ENCODE measurements at regions not wholly inside any gene's neighbourhood (a gene's known extent, or its start where the extent isn't known, plus 50 kb on each side); places are given as distances from the start of the nearest gene placed in this dataset.

DNA sequence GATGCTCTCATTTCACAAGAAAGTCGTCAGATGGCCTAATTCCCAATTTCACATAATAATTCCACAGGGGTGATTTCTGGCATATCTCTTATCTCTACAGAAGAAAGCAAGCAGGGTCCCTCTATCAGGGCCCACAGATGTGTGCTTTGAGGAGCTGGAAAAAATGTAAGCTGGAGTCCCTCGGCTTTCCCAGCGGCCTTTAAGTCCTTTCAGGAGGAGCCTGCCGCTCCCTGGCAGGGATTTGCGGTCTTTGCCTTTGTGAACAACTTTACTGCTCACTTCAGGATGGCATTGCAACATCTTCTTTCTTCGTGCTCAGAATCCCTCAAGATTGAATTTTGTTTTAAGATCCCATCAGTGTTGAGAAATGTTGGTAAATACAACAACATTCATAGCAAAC lies 83.0 kb downstream of the FZD10 start:
- intact Hi-C loops (cut with micrococcal nuclease): no loop called here
- no peaks in the 10 kb centered on the region for H3K36me3 ChIP-seq (ENCODE audit: insufficient read depth, low read length)
- POLR2A ChIA-PET (ENCODE audit: partially characterized antibody): no interaction called here
- no peak overlapping the region for H3K27ac ChIP-seq (ENCODE audit: low read depth, low read length)
- H3K4me1 ChIP-seq (ENCODE audit: insufficient read depth, low read length): no peaks in the 10 kb centered on the region
- H3K9me3 ChIP-seq (ENCODE audit: control insufficient read depth in 1 of 2, low read length in 2 of 2): no peaks in the 10 kb centered on the region
- H3K4me3 Mint-ChIP-seq: no peak overlapping the region
- H3K27me3 ChIP-seq (ENCODE audit: insufficient read depth, low read length): no peaks in the 10 kb centered on the region
- H3K36me3 Mint-ChIP-seq: no peaks in the 10 kb centered on the region
- peaks cover 0 to 1% (median 0%) of the 10 kb centered on the region in 4 donors for H3K4me1 Mint-ChIP-seq
- no peak for DNase-seq
- H3K4me3 ChIP-seq (ENCODE audit: low read length in 2 of 2): no peak overlapping the region
- peaks cover 1 to 5% of the 10 kb centered on the region in 2 donors for H3K27me3 Mint-ChIP-seq
- CTCF ChIA-PET (ENCODE audit: partially characterized antibody): no interaction called here
- no peak overlapping the region for H3K27ac Mint-ChIP-seq
- H3K9me3 Mint-ChIP-seq: peaks cover 0 to 13% (median 3%) of the 10 kb centered on the region in 8 donors

DNA sequence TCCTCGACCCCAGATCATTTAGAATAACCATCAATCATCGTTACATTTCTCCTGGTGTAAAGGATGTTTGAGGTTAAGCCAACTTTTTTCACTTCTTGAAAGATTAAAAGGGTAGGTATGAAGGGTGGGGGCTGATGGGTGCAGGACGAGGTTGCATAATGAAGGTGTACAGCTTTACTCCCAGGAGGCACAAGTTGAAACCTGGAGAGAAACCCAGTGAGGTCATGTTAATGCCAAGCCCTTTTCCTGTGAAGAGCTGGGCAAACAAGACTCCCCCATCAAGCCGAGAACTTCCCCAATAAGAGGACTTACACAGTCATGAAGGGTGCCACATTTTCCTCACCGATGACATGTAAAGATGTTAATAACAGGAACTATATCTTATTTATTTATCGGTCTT lies 84.3 kb downstream of the FZD10 start:
- intact Hi-C loops (cut with micrococcal nuclease): no loop called here
- H3K9me3 ChIP-seq (ENCODE audit: control insufficient read depth in 1 of 2, low read length in 2 of 2): no peaks in the 10 kb centered on the region
- CTCF ChIA-PET (ENCODE audit: partially characterized antibody): no interaction called here
- no peak overlapping the region for H3K4me3 ChIP-seq (ENCODE audit: low read length in 2 of 2)
- H3K9me3 Mint-ChIP-seq: peaks cover 0 to 13% (median 3%) of the 10 kb centered on the region in 8 donors
- no peak overlapping the region for H3K27ac ChIP-seq (ENCODE audit: low read depth, low read length)
- H3K27me3 Mint-ChIP-seq: peaks cover 1 to 5% of the 10 kb centered on the region in 2 donors
- H3K27me3 ChIP-seq (ENCODE audit: insufficient read depth, low read length): no peaks in the 10 kb centered on the region
- no peaks in the 10 kb centered on the region for H3K4me1 ChIP-seq (ENCODE audit: insufficient read depth, low read length)
- no peaks in the 10 kb centered on the region for H3K36me3 Mint-ChIP-seq
- POLR2A ChIA-PET (ENCODE audit: partially characterized antibody): no interaction called here
- DNase-seq: no peak
- no peaks in the 10 kb centered on the region for H3K36me3 ChIP-seq (ENCODE audit: insufficient read depth, low read length)
- H3K27ac Mint-ChIP-seq: no peak overlapping the region
- H3K4me1 Mint-ChIP-seq: peaks cover 0 to 1% (median 0%) of the 10 kb centered on the region in 4 donors
- H3K4me3 Mint-ChIP-seq: no peak overlapping the region

DNA sequence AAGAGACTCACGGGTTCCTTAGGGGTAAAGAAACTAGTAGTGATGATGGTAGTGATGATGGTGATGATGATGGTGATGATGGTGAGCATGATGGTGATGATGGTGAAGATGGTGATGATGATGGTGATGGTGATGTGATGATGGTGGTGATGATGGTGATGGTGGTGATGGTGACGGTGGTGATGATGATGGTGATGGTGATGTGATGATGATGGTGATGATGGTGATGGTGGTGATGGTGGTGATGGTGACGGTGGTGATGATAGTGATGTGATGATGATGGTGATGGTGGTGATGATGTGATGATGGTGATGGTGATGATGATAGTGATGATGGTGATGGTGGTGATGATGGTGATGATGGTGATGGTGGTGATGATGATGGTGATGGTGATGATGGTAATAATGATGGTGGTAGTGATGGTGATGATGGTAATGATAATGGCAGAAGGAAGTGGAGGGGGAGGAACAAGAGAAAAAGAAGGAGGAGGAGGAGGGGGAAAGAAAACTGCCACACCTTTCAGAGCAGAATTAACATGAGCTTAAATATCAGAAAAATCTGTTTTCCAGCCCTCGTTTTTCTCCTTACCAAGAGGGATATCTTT lies 85.5 kb downstream of the FZD10 start:
- ChIA-PET CTCF (ENCODE audit: partially characterized antibody) (no interaction called here), POLR2A (ENCODE audit: partially characterized antibody) (no interaction called here)
- H3K4me1 Mint-ChIP-seq: peaks cover 0 to 1% (median 0%) of the 10 kb centered on the region in 4 donors
- H3K27me3 Mint-ChIP-seq: peaks cover 1 to 3% of the 10 kb centered on the region in 2 donors
- H3K9me3 ChIP-seq (ENCODE audit: control insufficient read depth in 1 of 2, low read length in 2 of 2): no peaks in the 10 kb centered on the region
- H3K36me3 Mint-ChIP-seq: no peaks in the 10 kb centered on the region
- no peaks in the 10 kb centered on the region for H3K27me3 ChIP-seq (ENCODE audit: insufficient read depth, low read length)
- DNase-seq: no peak
- H3K36me3 ChIP-seq (ENCODE audit: insufficient read depth, low read length): no peaks in the 10 kb centered on the region
- peaks cover 0 to 8% (median 3%) of the 10 kb centered on the region in 8 donors for H3K9me3 Mint-ChIP-seq
- no peak overlapping the region for H3K4me3 ChIP-seq (ENCODE audit: low read length in 2 of 2)
- H3K27ac Mint-ChIP-seq: no peak overlapping the region
- H3K4me1 ChIP-seq (ENCODE audit: insufficient read depth, low read length): no peaks in the 10 kb centered on the region
- intact Hi-C loops (cut with micrococcal nuclease): no loop called here
- no peak overlapping the region for H3K4me3 Mint-ChIP-seq
- H3K27ac ChIP-seq (ENCODE audit: low read depth, low read length): no peak overlapping the region

DNA sequence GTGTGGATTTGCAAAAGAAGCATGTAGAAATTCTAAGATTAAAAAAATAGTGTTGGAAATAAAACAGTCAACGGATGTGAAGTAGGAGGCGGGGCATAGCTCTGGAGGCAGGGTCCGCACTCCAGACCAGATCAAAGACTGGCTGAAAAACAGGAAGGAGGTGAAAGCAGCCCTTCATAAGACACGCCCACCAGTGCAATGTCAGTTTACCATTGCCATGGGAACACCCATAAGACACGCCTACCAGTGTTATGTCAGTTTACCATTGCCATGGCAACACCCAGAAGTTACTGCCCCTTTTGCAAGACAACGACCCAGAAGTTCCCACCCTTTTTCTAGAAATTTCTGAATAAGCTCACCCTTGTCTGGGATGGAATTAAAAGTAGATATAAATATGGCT lies 87.1 kb downstream of the FZD10 start:
- Histone ChIP-seq H3K27me3 (ENCODE audit: insufficient read depth, low read length) (no peaks in the 10 kb centered on the region), H3K4me3 (ENCODE audit: low read length in 2 of 2) (no peak overlapping the region), H3K9me3 (ENCODE audit: control insufficient read depth in 1 of 2, low read length in 2 of 2) (no peaks in the 10 kb centered on the region), H3K27ac (ENCODE audit: low read depth, low read length) (no peak overlapping the region), H3K36me3 (ENCODE audit: insufficient read depth, low read length) (no peaks in the 10 kb centered on the region), H3K4me1 (ENCODE audit: insufficient read depth, low read length) (no peaks in the 10 kb centered on the region)
- Mint-ChIP-seq H3K4me3 (no peak overlapping the region), H3K27ac (no peak overlapping the region), H3K36me3 (no peaks in the 10 kb centered on the region), H3K4me1 (peaks cover 0 to 1% (median 0%) of the 10 kb centered on the region in 4 donors), H3K9me3 (peaks cover 0 to 11% (median 5%) of the 10 kb centered on the region in 8 donors), H3K27me3 (peaks cover 1 to 3% of the 10 kb centered on the region in 2 donors)
- POLR2A ChIA-PET (ENCODE audit: partially characterized antibody): no interaction called here
- no peak for DNase-seq
- CTCF ChIA-PET (ENCODE audit: partially characterized antibody): no interaction called here
- intact Hi-C loops (cut with micrococcal nuclease): no loop called here

DNA sequence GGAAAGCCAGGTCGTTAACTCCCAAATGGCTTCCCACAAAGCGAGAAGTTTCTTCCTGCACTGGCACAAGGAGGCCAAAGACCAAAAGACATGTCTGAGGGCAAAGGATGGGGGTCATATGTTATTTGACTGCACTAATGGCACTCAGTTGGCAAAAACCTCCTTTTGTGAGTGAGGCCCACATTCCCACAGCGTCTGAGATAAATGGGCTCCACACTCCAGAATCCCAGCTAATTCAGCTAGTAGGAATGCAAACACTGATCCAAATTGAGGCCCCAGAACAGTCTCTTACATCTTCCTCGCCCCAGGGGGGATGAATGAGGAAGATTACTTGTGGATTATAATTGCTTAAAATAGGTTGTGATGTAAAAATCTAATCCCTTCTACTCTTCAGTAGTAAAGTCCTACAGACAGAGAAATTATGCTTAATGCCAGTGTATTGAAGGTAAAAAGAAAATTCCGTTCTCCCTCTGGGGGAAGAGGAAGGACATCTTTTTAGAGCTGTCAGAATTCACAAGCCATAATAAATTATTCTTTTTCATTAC lies 86.4 kb upstream of the PIWIL1 start:
- CTCF ChIA-PET (ENCODE audit: partially characterized antibody): no interaction called here
- no peaks in the 10 kb centered on the region for H3K9me3 ChIP-seq (ENCODE audit: control insufficient read depth in 1 of 2, low read length in 2 of 2)
- intact Hi-C loops (cut with micrococcal nuclease): no loop called here
- Mint-ChIP-seq H3K27ac (no peak overlapping the region), H3K27me3 (peaks cover 1 to 3% of the 10 kb centered on the region in 2 donors), H3K4me1 (peaks cover 0 to 1% (median 0%) of the 10 kb centered on the region in 4 donors), H3K9me3 (peaks cover 0 to 11% (median 6%) of the 10 kb centered on the region in 8 donors), H3K4me3 (no peak overlapping the region), H3K36me3 (no peaks in the 10 kb centered on the region)
- POLR2A ChIA-PET (ENCODE audit: partially characterized antibody): no interaction called here
- no peaks in the 10 kb centered on the region for H3K36me3 ChIP-seq (ENCODE audit: insufficient read depth, low read length)
- no peaks in the 10 kb centered on the region for H3K4me1 ChIP-seq (ENCODE audit: insufficient read depth, low read length)
- no peak overlapping the region for H3K27ac ChIP-seq (ENCODE audit: low read depth, low read length)
- H3K27me3 ChIP-seq (ENCODE audit: insufficient read depth, low read length): no peaks in the 10 kb centered on the region
- no peak for DNase-seq
- no peak overlapping the region for H3K4me3 ChIP-seq (ENCODE audit: low read length in 2 of 2)

DNA sequence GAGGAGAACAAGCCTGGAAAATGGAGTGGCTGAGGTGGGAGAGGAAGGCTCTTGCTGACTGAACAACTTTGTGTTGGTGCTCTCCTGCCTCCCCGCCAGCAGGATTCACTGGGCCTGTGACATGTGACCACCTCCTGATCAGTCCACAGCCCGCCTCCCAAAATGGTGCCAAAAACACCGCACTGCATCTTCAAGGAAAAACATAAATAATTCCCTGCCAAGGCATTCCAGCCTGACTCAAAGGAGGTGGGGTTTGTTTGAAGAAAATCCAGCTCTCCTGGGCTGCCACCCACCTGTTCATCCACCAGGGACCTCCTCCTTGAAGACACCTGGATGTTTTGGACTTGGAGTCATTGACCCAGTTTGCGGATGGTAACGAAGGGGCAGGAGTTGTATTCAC lies 83.8 kb upstream of the PIWIL1 start:
- Mint-ChIP-seq H3K9me3 (peaks cover 0 to 8% (median 3%) of the 10 kb centered on the region in 8 donors), H3K27ac (no peak overlapping the region), H3K36me3 (no peaks in the 10 kb centered on the region), H3K4me3 (no peak overlapping the region), H3K27me3 (peaks cover 0 to 1% of the 10 kb centered on the region in 2 donors), H3K4me1 (no peaks in the 10 kb centered on the region)
- no peaks in the 10 kb centered on the region for H3K9me3 ChIP-seq (ENCODE audit: control insufficient read depth in 1 of 2, low read length in 2 of 2)
- intact Hi-C loops (cut with micrococcal nuclease): no loop called here
- POLR2A ChIA-PET (ENCODE audit: partially characterized antibody): no interaction called here
- CTCF ChIA-PET (ENCODE audit: partially characterized antibody): no interaction called here
- no peaks in the 10 kb centered on the region for H3K4me1 ChIP-seq (ENCODE audit: insufficient read depth, low read length)
- no peaks in the 10 kb centered on the region for H3K36me3 ChIP-seq (ENCODE audit: insufficient read depth, low read length)
- DNase-seq: no peak
- H3K27ac ChIP-seq (ENCODE audit: low read depth, low read length): no peak overlapping the region
- no peaks in the 10 kb centered on the region for H3K27me3 ChIP-seq (ENCODE audit: insufficient read depth, low read length)
- H3K4me3 ChIP-seq (ENCODE audit: low read length in 2 of 2): no peak overlapping the region

DNA sequence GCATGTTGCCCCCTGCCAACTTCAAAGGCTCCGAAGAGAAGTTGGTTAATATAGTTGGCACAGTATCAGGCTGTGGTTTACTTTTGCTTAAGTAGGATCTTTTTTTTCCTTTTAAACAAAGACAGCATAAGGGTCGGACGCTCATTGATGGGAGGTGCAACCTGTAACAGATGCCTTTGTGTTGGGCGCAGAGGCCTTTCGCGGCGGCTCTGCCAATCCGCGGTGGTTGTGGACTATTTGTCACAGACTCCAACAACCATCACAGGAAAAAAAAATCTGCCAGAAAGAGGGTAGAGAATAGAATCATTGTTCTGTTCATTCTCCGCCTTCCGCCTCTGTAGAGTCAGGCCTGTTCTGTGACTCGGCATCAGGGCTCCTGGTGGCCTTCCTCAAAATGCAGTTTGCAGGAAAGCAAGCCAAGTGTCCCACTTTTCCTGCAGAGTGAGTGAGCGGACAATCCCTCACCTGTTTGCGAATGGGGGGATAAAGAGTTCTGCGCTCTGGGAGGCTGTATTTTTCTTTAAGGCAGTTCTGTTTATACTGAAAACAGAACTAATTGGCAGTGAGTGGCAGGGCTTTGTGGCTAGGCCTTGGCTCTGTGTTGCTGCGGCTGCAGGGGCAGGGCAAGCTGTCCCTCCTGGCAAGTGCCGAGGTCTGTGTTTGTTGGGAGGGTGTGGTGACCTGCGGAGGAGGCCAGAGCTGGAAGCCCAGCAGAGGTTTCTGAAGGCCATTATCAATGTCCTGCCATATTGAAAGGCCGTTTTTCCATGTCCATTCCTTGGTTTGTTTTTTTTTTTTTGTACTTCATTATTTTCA lies 83.0 kb upstream of the PIWIL1 start:
- Mint-ChIP-seq H3K4me3 (no peak overlapping the region), H3K27me3 (peaks cover 0 to 1% of the 10 kb centered on the region in 2 donors), H3K4me1 (no peaks in the 10 kb centered on the region), H3K27ac (no peak overlapping the region), H3K36me3 (peaks cover 0 to 1% of the 10 kb centered on the region in 2 donors), H3K9me3 (peaks cover 0 to 8% (median 4%) of the 10 kb centered on the region in 8 donors)
- no peaks in the 10 kb centered on the region for H3K36me3 ChIP-seq (ENCODE audit: insufficient read depth, low read length)
- H3K27me3 ChIP-seq (ENCODE audit: insufficient read depth, low read length): no peaks in the 10 kb centered on the region
- H3K4me3 ChIP-seq (ENCODE audit: low read length in 2 of 2): no peak overlapping the region
- POLR2A ChIA-PET (ENCODE audit: partially characterized antibody): no interaction called here
- DNase-seq: no peak
- H3K4me1 ChIP-seq (ENCODE audit: insufficient read depth, low read length): no peaks in the 10 kb centered on the region
- intact Hi-C loops (cut with micrococcal nuclease): no loop called here
- no peak overlapping the region for H3K27ac ChIP-seq (ENCODE audit: low read depth, low read length)
- CTCF ChIA-PET (ENCODE audit: partially characterized antibody): no interaction called here
- H3K9me3 ChIP-seq (ENCODE audit: control insufficient read depth in 1 of 2, low read length in 2 of 2): no peaks in the 10 kb centered on the region
